Adrenal gland (tissue), 9 donors: ENCODE measurements at regions not wholly inside any gene's neighbourhood (a gene's known extent, or its start where the extent isn't known, plus 50 kb on each side); places are given as distances from the start of the nearest gene placed in this dataset.

Source experiments
- DNase-seq, 7 donors: peaks; one replicate each; pipeline ENCODE4 v3.0.0-alpha.2; 2019 to 2020
- H3K27ac ChIP-seq, 5 donors: fragments of 200-600 bp; sonication (generic) in 4 of 5; 1 replicate in 3 of 5; 2 replicates in 2 of 5; pipeline versions ENCODE4 v1.5.1 to v1.8.0; 2016 to 2020; ENCODE audit warnings: mild to moderate bottlenecking in 1 of 5
- H3K27me3 ChIP-seq: fragments of 200-600 bp; 2 replicates; pipeline ENCODE4 v1.8.0; 2021
- H3K36me3 ChIP-seq, 2 donors: fragments of 200-600 bp; replicated peaks in 1 of 2; 1 replicate in 1 of 2; 2 replicates in 1 of 2; pipeline versions ENCODE4 v1.5.1 to v1.8.0; 2018 to 2022
- H3K4me1 ChIP-seq, 2 donors: fragments of 200-600 bp; replicated peaks in 1 of 2; 1 replicate in 1 of 2; 2 replicates in 1 of 2; pipeline versions ENCODE4 v1.5.1 to v1.8.0; 2018 to 2021
- H3K4me3 ChIP-seq, 4 donors: fragments of 200-600 bp; sonication (generic) in 3 of 4; one replicate each; pipeline ENCODE4 v1.5.1; 2016 to 2018
- H3K9me3 ChIP-seq, 3 donors: fragments of 200-600 bp; sonication (generic) in 1 of 3; replicated peaks in 1 of 3; 1 replicate in 2 of 3; 2 replicates in 1 of 3; pipeline versions ENCODE4 v1.5.1 to v1.8.0; 2016 to 2021
- POLR2A ChIP-seq, 2 donors: fragments of 450-650 bp; IDR thresholded peaks; one replicate each; pipeline ENCODE4 v1.6.1; 2017; ENCODE audit warnings: antibody characterized with exemption in 2 of 2, mild to moderate bottlenecking in 2 of 2, moderate library complexity in 1 of 2
- WGBS, 4 donors: extraction: QIAGEN DNeasy Blood & Tissue Kit in 2 of 4; methylation state at CpG; one replicate each; pipeline versions ENCODE4 v1.1.5 to v1.1.7; 2013 to 2017; 5-methylcytosine and 5-hydroxymethylcytosine counted together
- intact Hi-C, 2 donors: fragments of 100-400 bp; cut with DNase I; formaldehyde crosslinking; loops; one replicate each; pipeline versions ENCODE4 v1.14.1 to v1.15.0; 2022 to 2023
- TF ChIP-seq, protein P1 (sequence below), 6 experiments: fragments of 450-650 bp in 4 of 6; fragments of 200-600 bp in 2 of 6; sonication (generic) in 1 of 6; IDR thresholded peaks; 1 replicate in 5 of 6; 2 replicates in 1 of 6; pipeline versions ENCODE4 v1.5.1 to v1.8.0; 2016 to 2021; ENCODE audit warnings: antibody characterized with exemption in 6 of 6, mild to moderate bottlenecking in 2 of 6, moderate library complexity in 1 of 6
- donor health status: healthy with polysubstance abuse.
- donor health status: Bipolar disorder and iron deficiency.
- donor health status: DM: yes; HTN: yes; CAD: no.
- donor health status: DM: no; HTN: no; CAD: no.
- donor health status: DM: no; HTN: no; CAD: no.

GRCh38 chr5:155794795-155795194 lies 532.2 kb upstream of the SGCD start:
- intact Hi-C loops = no loop called here
- Histone ChIP-seq H3K36me3 (no peaks in the 10 kb centered on the region), H3K9me3 (peaks cover 0 to 14% (median 7%) of the 10 kb centered on the region in 3 donors), H3K4me3 (no peak overlapping the region), H3K27me3 (no peaks in the 10 kb centered on the region), H3K4me1 (no peaks in the 10 kb centered on the region), H3K27ac (no peak overlapping the region)
- TF ChIP-seq POLR2A (IDR thresholded peaks at IDR 0.05) = no peak
- TF ChIP-seq, protein P1, sequence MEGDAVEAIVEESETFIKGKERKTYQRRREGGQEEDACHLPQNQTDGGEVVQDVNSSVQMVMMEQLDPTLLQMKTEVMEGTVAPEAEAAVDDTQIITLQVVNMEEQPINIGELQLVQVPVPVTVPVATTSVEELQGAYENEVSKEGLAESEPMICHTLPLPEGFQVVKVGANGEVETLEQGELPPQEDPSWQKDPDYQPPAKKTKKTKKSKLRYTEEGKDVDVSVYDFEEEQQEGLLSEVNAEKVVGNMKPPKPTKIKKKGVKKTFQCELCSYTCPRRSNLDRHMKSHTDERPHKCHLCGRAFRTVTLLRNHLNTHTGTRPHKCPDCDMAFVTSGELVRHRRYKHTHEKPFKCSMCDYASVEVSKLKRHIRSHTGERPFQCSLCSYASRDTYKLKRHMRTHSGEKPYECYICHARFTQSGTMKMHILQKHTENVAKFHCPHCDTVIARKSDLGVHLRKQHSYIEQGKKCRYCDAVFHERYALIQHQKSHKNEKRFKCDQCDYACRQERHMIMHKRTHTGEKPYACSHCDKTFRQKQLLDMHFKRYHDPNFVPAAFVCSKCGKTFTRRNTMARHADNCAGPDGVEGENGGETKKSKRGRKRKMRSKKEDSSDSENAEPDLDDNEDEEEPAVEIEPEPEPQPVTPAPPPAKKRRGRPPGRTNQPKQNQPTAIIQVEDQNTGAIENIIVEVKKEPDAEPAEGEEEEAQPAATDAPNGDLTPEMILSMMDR (IDR thresholded peaks at IDR 0.05) = no peak
- no peak for DNase-seq

DNA sequence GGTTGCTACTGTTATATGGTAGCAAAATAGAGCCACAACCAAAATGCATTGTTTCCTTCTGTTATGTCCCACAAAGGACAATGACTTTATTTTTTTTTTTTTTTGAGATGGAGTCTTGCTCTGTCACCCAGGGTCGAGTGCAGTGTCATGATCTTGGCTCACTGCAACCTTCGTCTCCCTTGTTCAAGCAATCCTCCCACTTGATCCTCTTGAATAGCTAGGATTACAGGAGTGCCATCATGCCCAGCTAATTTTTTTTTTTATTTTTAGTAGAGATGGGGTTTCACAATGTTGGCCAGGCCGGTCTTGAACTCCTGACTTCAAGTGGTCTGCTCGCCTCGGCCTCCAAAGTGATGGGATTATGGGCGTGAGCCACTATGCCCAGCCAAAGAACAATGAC lies 527.7 kb upstream of the SGCD start:
- no peak for TF ChIP-seq POLR2A (IDR thresholded peaks at IDR 0.05)
- TF ChIP-seq, protein P1 (IDR thresholded peaks at IDR 0.05) = no peak
- H3K36me3 ChIP-seq = no peaks in the 10 kb centered on the region
- H3K27me3 ChIP-seq = no peaks in the 10 kb centered on the region
- no peak overlapping the region for H3K27ac ChIP-seq
- intact Hi-C loops = no loop called here
- DNase-seq = no peak
- 66 to 84% (median 76%) methylated on average over 6 of the region's 6 CpGs for WGBS, 4 donors
- peaks cover 0 to 7% (median 6%) of the 10 kb centered on the region in 3 donors for H3K9me3 ChIP-seq
- no peak overlapping the region for H3K4me3 ChIP-seq
- no peaks in the 10 kb centered on the region for H3K4me1 ChIP-seq

GRCh38 chr5:155807884-155808576 lies 518.9 kb upstream of the SGCD start:
- TF ChIP-seq POLR2A (IDR thresholded peaks at IDR 0.05) = no peak
- TF ChIP-seq, protein P1 (IDR thresholded peaks at IDR 0.05) = no peak
- H3K27ac ChIP-seq = no peak overlapping the region
- H3K4me3 ChIP-seq = no peak overlapping the region
- no peak for DNase-seq
- intact Hi-C loops = no loop called here
- no peaks in the 10 kb centered on the region for H3K27me3 ChIP-seq
- no peaks in the 10 kb centered on the region for H3K4me1 ChIP-seq
- H3K9me3 ChIP-seq = no peaks in the 10 kb centered on the region
- H3K36me3 ChIP-seq = no peaks in the 10 kb centered on the region
- WGBS, 4 donors = 64 to 79% (median 71%) methylated on average over 3 of the region's 3 CpGs

GRCh38 chr5:155815248-155815647 lies 511.7 kb upstream of the SGCD start:
- 32 to 65% (median 52%) methylated on average over 1 of the region's 1 CpG for WGBS, 4 donors
- TF ChIP-seq, protein P1 (IDR thresholded peaks at IDR 0.05) = no peak
- TF ChIP-seq POLR2A (IDR thresholded peaks at IDR 0.05) = no peak

More at GRCh38 chr5:155815248-155815647, 511.7 kb upstream of the SGCD start:
- H3K4me3 ChIP-seq = no peak overlapping the region
- DNase-seq = no peak
- intact Hi-C loops = no loop called here
- no peaks in the 10 kb centered on the region for H3K27me3 ChIP-seq
- no peak overlapping the region for H3K27ac ChIP-seq
- H3K4me1 ChIP-seq = no peaks in the 10 kb centered on the region
- H3K9me3 ChIP-seq = no peaks in the 10 kb centered on the region
- no peaks in the 10 kb centered on the region for H3K36me3 ChIP-seq
